BJ (cell line): ENCODE measurements at regions not wholly inside any gene's neighbourhood (a gene's known extent, or its start where the extent isn't known, plus 50 kb on each side); places are given as distances from the start of the nearest gene placed in this dataset.
"Not testable (repeated sequence)": the region's sequence is repeated elsewhere in the genome, so short reads cannot be mapped to it uniquely, and the experiment has no call there.

ENCODE experiments used
- CTCF ChIA-PET: fragments of 350-600 bp; formaldehyde crosslinking; extraction: SDS; loops from one replicate; lab custom pipeline; 2021; ENCODE audit warnings: antibody characterized with exemption, inconsistent platforms; lab: Yijun Ruan, JAX
- POLR2A ChIA-PET: fragments of 300-600 bp; sonication (Branson Sonifier 250); formaldehyde crosslinking; extraction: SDS; loops from one replicate; lab custom pipeline; 2021; ENCODE audit warnings: antibody characterized with exemption; lab: Charles Lee
- DNase-seq: peaks from one replicate; pipeline ENCODE4 v3.0.0-alpha.2; 2011; ENCODE audit warnings: low read depth
- H3K27me3 ChIP-seq: 2 replicates; pipeline ENCODE4 v1.6.0; 2011; ENCODE audit warnings: low read length; ENCODE audit not compliant: control insufficient read depth, insufficient read depth
- H3K36me3 ChIP-seq: 2 replicates; pipeline ENCODE4 v1.5.1; 2011; ENCODE audit warnings: low read length; ENCODE audit not compliant: control insufficient read depth, insufficient read depth
- H3K4me3 ChIP-seq: 2 replicates; pipeline ENCODE4 v1.5.1; 2011; ENCODE audit warnings: low read depth, mild to moderate bottlenecking, control low read depth, low read length
- CTCF ChIP-seq: IDR thresholded peaks from 2 replicates; pipeline ENCODE4 v1.5.1; 2011; ENCODE audit warnings: low read depth, mild to moderate bottlenecking, control low read depth, inconsistent platforms, low read length, moderate library complexity; ENCODE audit not compliant: insufficient read depth

- Histone ChIP-seq H3K4me3 (no peak overlapping the region), H3K36me3 (no peaks in the 10 kb centered on the region), H3K27me3 (no peaks in the 10 kb centered on the region)
- ChIA-PET POLR2A (no interaction called here), CTCF (no interaction called here)
- no peak for TF ChIP-seq CTCF
- peak; percentile 23 for DNase-seq
Observed at GRCh38 chr16:72590151-72590937, 418.4 kb upstream of the PMFBP1 start.

- POLR2A ChIA-PET = no interaction called here
- CTCF ChIA-PET = interaction anchor here (0.6 to 0.7 kb wide), 2 partner anchors 33 to 48 kb away, joined by 3 read pairs; no protein-coding TSS in a partner anchor
Observed at GRCh38 chr16:72588551-72588950, 416.6 kb upstream of the PMFBP1 start.

GRCh38 chr16:72578061-72578460, 406.1 kb upstream of the PMFBP1 start:
- CTCF ChIA-PET, H3K27me3 ChIP-seq, POLR2A ChIA-PET, DNase-seq, H3K36me3 ChIP-seq, H3K4me3 ChIP-seq: not testable (repeated sequence)

More at GRCh38 chr16:72588551-72588950, 416.6 kb upstream of the PMFBP1 start:
- H3K36me3 ChIP-seq = no peaks in the 10 kb centered on the region
- no peaks in the 10 kb centered on the region for H3K27me3 ChIP-seq
- no peak for DNase-seq
- TF ChIP-seq CTCF = no peak
- no peak overlapping the region for H3K4me3 ChIP-seq

- Histone ChIP-seq H3K36me3 (no peaks in the 10 kb centered on the region), H3K4me3 (no peak overlapping the region), H3K27me3 (no peaks in the 10 kb centered on the region)
- no peak for DNase-seq
- POLR2A ChIA-PET = no interaction called here
- CTCF ChIA-PET = no interaction called here
- TF ChIP-seq CTCF = no peak
Observed at GRCh38 chr16:72576189-72576588, 404.2 kb upstream of the PMFBP1 start.

GRCh38 chr16:72569677-72570076, 397.7 kb upstream of the PMFBP1 start:
- Histone ChIP-seq H3K36me3 (no peaks in the 10 kb centered on the region), H3K27me3 (no peaks in the 10 kb centered on the region), H3K4me3 (no peak overlapping the region)
- POLR2A ChIA-PET = no interaction called here
- no peak for TF ChIP-seq CTCF
- no peak for DNase-seq
- CTCF ChIA-PET = interaction anchor here (1.2 kb wide), 1 partner anchor 10 kb away, joined by 3 read pairs; no protein-coding TSS in a partner anchor

- no peaks in the 10 kb centered on the region for H3K27me3 ChIP-seq
- no peak for TF ChIP-seq CTCF
- CTCF ChIA-PET = no interaction called here
- DNase-seq = no peak
- no peaks in the 10 kb centered on the region for H3K36me3 ChIP-seq
- H3K4me3 ChIP-seq = no peak overlapping the region
- POLR2A ChIA-PET = no interaction called here
Observed at GRCh38 chr16:72568502-72568901, 396.5 kb upstream of the PMFBP1 start.
